HG02840 (cell line): ENCODE measurements at regions not wholly inside any gene's neighbourhood (a gene's known extent, or its start where the extent isn't known, plus 50 kb on each side); places are given as distances from the start of the nearest gene placed in this dataset.
"Not testable (repeated sequence)": the region's sequence is repeated elsewhere in the genome, so short reads cannot be mapped to it uniquely, and the experiment has no call there.

Experiments
- ATAC-seq: cut with Tn5 transposase; IDR thresholded peaks from one replicate; pipeline ENCODE4 v1.9.1; 2021; ENCODE audit warnings: mild to moderate bottlenecking, moderate library complexity, moderate number of reproducible peaks; ENCODE audit not compliant: unreplicated experiment, low FRiP score

- no peak for ATAC-seq
Observed at GRCh38 chr7:145152589-145152988, 316.7 kb upstream of the TPK1 start.

DNA sequence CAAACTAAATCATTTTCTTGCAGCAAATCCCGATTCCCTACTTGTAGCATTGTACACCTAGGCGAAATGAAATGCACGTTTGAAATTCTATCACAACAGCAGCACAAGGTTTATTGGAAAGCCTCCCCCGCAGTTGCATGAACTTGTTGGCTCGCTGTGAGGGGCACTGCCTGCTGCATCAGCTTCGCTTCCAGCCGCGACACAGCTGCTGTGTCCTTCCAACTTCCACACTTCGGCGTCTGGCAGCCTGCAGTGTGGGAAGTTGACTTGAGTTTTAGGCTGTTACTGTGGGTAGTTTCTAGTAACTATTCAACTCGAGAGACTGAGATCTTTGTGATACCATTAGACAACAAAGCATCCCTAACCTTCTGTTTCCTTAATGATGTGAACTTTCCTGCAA is 315.8 kb upstream of the TPK1 start:
- ATAC-seq, result no peak

GRCh38 chr7:145147865-145148264 is 312.0 kb upstream of the TPK1 start:
- ATAC-seq, result no peak

GRCh38 chr7:145143685-145144084 is 307.8 kb upstream of the TPK1 start:
- no peak for ATAC-seq

GRCh38 chr7:145134377-145134776 is 298.5 kb upstream of the TPK1 start:
- ATAC-seq, result no peak

- ATAC-seq, result no peak
Observed at GRCh38 chr7:145123502-145123901, 287.6 kb upstream of the TPK1 start.

DNA sequence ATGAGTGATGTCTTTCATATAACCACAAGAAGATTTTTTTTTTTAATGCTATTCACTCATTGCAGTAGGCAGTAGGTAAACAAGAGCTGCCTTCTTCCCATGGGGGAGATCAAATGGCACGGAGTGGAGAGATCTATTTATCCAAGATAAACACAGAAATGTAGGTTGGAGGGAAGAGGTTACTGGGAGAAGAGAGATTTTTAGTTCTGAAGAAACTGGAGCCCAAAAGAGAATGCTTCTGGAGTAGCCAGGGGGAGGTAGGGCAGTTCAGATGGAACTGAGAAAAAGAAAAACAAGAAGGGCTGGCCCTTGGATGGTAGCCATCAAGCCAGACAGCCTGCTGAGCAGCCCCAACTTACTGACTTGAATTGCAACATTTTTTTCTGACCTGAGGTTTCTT is 270.1 kb upstream of the TPK1 start:
- ATAC-seq, result no peak

- no peak for ATAC-seq
Observed at GRCh38 chr7:145105561-145105960, 269.7 kb upstream of the TPK1 start.

DNA sequence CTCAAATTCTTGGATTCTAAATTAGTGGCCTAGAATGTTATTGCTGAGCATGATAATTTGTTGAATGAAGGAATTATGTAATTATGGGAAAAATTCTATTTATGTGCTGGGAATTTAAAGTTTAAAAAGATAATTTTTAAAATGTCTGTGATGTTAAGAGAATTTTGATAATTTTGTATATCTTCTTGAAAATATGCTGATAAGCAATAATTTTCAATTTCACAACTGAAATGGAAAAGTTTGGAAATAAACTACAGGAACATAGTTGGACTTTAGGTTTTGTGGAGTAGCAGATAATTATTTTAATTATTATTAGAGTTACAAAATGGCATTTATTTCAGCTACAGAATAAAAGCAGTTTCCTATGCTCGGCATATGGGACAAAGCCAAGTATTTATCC is 268.5 kb upstream of the TPK1 start:
- no peak for ATAC-seq

- not testable (repeated sequence) for ATAC-seq
Observed at GRCh38 chr7:145102199-145102598, 266.3 kb upstream of the TPK1 start.

GRCh38 chr7:145092766-145093165 is 256.9 kb upstream of the TPK1 start:
- no peak for ATAC-seq

DNA sequence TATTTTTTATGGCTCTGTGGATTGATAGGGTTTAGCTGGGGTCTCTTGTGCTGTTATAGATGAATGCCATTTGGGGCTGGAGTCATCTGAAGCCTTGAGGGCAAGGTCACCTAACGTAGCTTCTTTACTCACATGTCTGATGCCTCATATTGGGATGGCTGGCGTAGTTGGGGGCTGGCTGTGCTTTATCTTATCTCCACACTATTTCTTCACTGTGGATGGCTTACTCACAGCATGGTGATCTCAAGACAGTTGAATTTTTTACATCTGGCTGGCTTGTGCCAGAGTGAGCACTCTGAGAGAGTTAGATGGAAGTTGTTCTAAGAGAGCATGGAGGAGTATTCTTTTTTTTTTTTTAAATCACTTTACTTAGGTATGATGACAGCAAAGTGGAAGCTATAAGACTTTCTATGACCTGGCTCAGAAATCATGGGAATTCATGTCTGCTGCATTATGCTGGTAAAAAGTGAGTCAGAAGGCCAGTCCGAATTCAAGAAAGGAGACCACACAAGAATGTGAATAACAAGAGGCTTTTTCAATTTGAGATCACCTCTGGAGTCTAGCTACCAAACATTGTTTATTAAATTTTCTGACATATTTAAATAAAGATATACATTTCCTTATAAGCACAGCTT is 252.4 kb upstream of the TPK1 start:
- no peak for ATAC-seq

DNA sequence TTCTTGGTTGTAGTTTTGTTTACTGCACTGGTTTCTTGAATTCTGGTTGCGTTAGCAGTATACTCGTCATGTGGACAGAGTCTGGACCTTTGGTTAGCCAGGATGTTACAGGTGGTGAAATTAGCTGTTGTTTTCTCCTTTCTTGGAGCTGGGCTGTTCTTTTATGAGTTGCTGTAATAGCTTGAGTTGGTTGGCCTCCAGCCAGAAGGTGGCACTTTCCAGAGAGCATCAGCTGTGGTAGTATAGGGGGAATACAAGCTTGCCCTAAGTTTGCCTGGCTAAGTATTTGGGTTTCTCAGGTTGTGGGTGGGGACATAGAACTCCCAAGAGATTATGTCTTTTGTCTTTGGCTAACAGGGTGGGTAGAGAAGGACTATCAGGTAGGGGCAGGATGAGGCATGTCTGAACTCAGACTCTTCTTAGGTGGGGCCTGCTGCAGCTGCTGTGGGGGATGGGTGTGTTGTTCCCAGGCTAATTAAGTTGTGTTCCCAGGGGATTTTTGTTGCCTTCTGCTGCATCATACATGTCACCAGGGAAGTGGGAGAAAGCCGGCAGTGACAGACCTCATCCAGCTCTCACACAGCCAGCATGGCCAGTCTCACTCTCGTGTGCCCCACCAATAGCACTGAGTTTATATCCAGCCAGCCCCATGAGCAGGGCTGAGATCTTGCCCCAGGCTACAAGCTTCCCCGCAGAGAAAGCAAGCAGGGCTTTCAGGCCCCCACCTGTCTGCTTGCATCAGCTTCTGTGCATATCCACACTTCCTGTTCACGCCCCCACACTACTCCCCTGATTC is 246.7 kb upstream of the TPK1 start:
- ATAC-seq, result no peak

DNA sequence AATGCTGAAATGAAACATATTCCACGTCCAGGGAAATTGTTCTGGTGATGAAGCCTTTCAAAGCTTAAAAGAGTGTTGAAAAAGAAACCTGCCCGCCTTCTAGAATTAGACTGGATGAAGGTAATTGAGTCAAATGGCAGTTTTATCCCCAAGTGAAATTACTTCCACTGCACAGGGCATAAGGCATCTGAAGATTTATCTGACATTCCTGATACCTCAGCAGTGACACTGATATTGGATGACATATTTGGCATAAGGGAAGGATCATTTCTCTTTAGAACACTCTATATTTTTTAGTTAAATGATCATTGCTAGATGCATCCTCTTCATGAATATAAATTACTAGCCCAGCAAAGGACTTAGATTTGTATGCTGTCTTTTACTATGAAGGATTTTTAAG is 229.6 kb upstream of the TPK1 start:
- no peak for ATAC-seq

DNA sequence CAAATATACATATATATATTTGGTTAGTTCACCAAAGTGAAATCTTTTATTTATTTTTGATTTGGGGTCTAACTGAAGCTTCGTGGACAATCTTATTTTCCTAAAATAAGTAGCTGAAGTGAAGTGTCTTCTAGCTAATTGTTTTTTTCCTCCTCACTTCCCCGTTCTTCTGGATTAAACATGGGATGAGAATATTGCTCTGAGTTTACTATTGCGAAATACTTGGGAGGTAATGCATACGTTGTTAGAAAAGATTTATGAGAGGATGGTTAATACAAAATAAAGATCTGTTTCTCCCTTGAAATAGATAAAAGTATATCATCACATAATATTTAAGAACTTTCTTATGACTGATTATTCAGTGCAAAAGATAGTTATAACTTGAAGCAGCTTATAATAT is 228.3 kb upstream of the TPK1 start:
- ATAC-seq, result no peak

DNA sequence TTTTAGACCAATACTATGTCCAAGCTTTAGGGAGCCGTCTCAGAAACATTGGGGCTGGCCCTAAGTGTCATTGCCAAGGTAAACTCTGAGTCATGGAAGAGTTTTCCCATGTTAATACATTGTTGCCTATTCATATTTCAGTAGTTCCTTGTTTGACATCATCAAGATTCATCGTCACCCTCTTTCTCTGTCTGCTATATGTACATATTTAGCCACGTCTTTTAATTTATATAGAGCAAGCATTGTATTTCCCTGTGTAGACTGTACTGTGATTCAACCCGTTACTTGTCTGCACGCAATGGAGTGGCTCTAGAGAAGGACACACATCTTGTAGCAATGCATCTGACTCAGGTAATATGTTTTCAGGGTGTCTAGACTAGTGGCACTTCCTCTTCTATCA is 217.9 kb upstream of the TPK1 start:
- no peak for ATAC-seq

DNA sequence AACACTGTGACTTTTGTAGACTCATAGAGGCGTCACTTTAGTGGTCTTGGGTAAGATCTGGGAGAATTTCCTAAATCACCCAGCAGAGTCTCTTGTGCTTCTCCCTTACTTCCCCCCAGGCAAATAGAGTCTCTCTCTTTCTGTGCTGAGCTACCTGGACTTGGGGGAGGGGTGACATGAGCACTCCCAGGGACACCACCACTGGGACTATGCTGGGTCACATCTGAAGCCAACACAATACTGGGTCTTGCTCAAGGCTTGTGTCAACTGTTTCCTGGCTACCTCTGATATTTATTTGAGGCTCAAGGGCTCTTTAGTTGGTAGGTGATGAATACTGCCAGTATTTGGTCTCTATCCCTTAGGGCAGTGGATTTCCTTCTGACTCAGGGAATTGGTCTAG is 214.6 kb upstream of the TPK1 start:
- no peak for ATAC-seq

DNA sequence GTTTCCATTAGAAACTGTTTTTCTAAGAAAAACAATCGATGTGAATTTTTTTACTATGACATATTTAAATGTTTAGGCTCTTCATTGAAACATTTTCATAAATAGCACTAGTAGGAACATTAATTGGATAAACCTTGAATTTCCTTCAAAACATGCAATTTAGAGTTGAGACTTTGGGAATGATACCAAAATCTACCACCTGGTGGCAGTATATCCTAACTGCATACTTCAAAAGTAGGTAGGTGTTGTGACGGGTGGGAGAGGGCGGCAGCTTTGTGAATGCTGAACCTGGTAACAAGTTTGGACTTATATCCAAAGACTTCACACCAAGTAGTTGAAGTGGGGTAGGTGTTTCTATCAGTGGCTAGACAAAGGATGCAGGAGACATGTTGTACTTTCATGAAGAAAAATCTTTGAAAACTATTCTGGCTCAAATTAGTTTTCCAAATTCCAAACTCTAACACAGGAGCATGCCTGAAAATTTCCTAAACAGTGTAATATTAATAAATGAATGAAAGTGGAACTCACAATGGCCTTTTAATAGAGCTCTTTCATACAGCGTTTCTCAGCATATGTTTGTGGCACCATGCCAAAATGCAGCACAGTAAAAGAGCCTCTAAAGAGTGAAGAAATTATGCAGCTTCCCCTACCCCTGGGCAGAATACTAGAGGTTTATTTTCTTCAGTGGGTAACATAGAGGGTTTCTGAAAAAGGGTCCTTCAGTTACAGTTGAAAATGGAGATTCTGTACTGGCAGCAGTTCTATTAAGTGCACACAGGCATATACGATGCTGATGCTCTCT is 201.0 kb upstream of the TPK1 start:
- ATAC-seq, result peak; percentile 79

- ATAC-seq, result no peak
Observed at GRCh38 chr7:145031162-145031561, 195.3 kb upstream of the TPK1 start.

- no peak for ATAC-seq
Observed at GRCh38 chr7:145030754-145031153, 194.9 kb upstream of the TPK1 start.

GRCh38 chr7:145020454-145020853 is 184.6 kb upstream of the TPK1 start:
- ATAC-seq, result no peak
